B cell (primary cell): ENCODE measurements at regions not wholly inside any gene's neighbourhood (a gene's known extent, or its start where the extent isn't known, plus 50 kb on each side); places are given as distances from the start of the nearest gene placed in this dataset.

ENCODE experiments used
- ATAC-seq: fragments of 200-7000 bp; cut with Tn5 transposase; one replicate; pipeline ENCODE4 v1.10.0; 2021; ENCODE audit warnings: low read depth, mild to moderate bottlenecking, moderate number of reproducible peaks, moderate library complexity
- CTCF ChIA-PET: fragments of 350-600 bp; sonication (Branson Sonifier 250); formaldehyde crosslinking; loops from one replicate; lab custom pipeline; 2021; ENCODE audit warnings: antibody characterized with exemption, inconsistent platforms; lab: Charles Lee
- POLR2A ChIA-PET: fragments of 350-600 bp; sonication (Branson Sonifier 250); formaldehyde crosslinking; loops from one replicate; lab custom pipeline; 2021; ENCODE audit warnings: antibody characterized with exemption; lab: Charles Lee
- DNase-seq: peaks from one replicate; pipeline ENCODE4 v3.0.0; 2013
- H2AFZ ChIP-seq: 2 replicates; pipeline ENCODE4 v1.6.1; 2012; ENCODE audit warnings: mild to moderate bottlenecking, low read depth, low read length; ENCODE audit not compliant: insufficient read depth, poor library complexity, severe bottlenecking
- H3K27ac ChIP-seq, 2 donors: 1 replicate in 1 of 2; 2 replicates in 1 of 2; pipeline ENCODE4 v1.5.1; 2012 to 2013; ENCODE audit warnings: low read length in 2 of 2, mild to moderate bottlenecking in 2 of 2, moderate library complexity in 1 of 2
- H3K27me3 ChIP-seq, 4 experiments: fragments of 200-600 bp in 1 of 4; sonication (generic) in 1 of 4; replicated peaks in 1 of 4; 1 replicate in 2 of 4; 2 replicates in 2 of 4; pipeline versions ENCODE4 v1.6.1 to v1.7.0; 2013 to 2016; ENCODE audit warnings: low read length in 3 of 4, mild to moderate bottlenecking in 2 of 4, mixed read lengths in 1 of 4, moderate library complexity in 1 of 4; ENCODE audit not compliant: insufficient read depth in 4 of 4, control insufficient read depth in 3 of 4; ENCODE audit errors: control extremely low read depth in 1 of 4
- H3K36me3 ChIP-seq, 2 experiments: replicated peaks in 1 of 2; 1 replicate in 1 of 2; 2 replicates in 1 of 2; pipeline versions ENCODE4 v1.6.1 to v1.7.1; 2013; ENCODE audit warnings: low read length in 1 of 2; ENCODE audit not compliant: insufficient read depth in 2 of 2, control insufficient read depth in 1 of 2; ENCODE audit errors: control extremely low read depth in 1 of 2, extremely low read depth in 1 of 2
- H3K4me1 ChIP-seq, 2 donors: fragments of 200-600 bp in 1 of 2; sonication (generic) in 1 of 2; 1 replicate in 1 of 2; 2 replicates in 1 of 2; pipeline versions ENCODE4 v1.5.1 to v1.6.1; 2013 to 2017; ENCODE audit warnings: low read length in 2 of 2; ENCODE audit not compliant: control insufficient read depth in 2 of 2, insufficient read depth in 2 of 2
- H3K4me2 ChIP-seq: replicated peaks from 2 replicates; pipeline ENCODE3; 2012; ENCODE audit warnings: mild to moderate bottlenecking, low read depth, low read length; ENCODE audit not compliant: poor library complexity, severe bottlenecking
- H3K4me3 ChIP-seq, 5 experiments: fragments of 200-600 bp in 1 of 5; sonication (generic) in 1 of 5; 1 replicate in 3 of 5; 2 replicates in 2 of 5; pipeline versions ENCODE4 v1.5.1 to v1.7.0; 2011 to 2016; ENCODE audit warnings: low read length in 4 of 5, mild to moderate bottlenecking in 4 of 5, low read depth in 2 of 5, control low read depth in 1 of 5, moderate library complexity in 1 of 5; ENCODE audit not compliant: insufficient read depth in 1 of 5; ENCODE audit errors: control extremely low read depth in 1 of 5, extremely low read depth in 1 of 5
- H3K79me2 ChIP-seq: fragments of 200-600 bp; sonication (generic); one replicate; pipeline ENCODE4 v1.6.0; 2016; ENCODE audit warnings: low read length; ENCODE audit not compliant: control insufficient read depth, insufficient read depth
- H3K9ac ChIP-seq: fragments of 200-600 bp; sonication (generic); 2 replicates; pipeline ENCODE4 v1.6.1; 2017; ENCODE audit warnings: mild to moderate bottlenecking, low read length, moderate library complexity
- H3K9me3 ChIP-seq, 3 donors: one replicate each; pipeline versions ENCODE4 v1.6.1 to v1.7.1; 2013; ENCODE audit warnings: low read length in 2 of 3; ENCODE audit not compliant: control insufficient read depth in 2 of 3, insufficient read depth in 1 of 3; ENCODE audit errors: control extremely low read depth in 1 of 3
- H4K20me1 ChIP-seq: 2 replicates; pipeline ENCODE4 v1.6.0; 2012; ENCODE audit warnings: mild to moderate bottlenecking, low read length; ENCODE audit not compliant: insufficient read depth, control insufficient read depth, poor library complexity, severe bottlenecking
- H3K27ac Mint-ChIP-seq: one replicate; pipeline ENCODE4 v1.8.0; 2021; ENCODE audit warnings: mixed read lengths
- H3K27me3 Mint-ChIP-seq: one replicate; pipeline ENCODE4 v1.8.0; 2021; ENCODE audit warnings: mixed read lengths
- H3K4me1 Mint-ChIP-seq: one replicate; pipeline ENCODE4 v1.8.0; 2021; ENCODE audit warnings: mixed read lengths
- H3K4me3 Mint-ChIP-seq: one replicate; pipeline ENCODE4 v1.8.0; 2021; ENCODE audit warnings: mixed read lengths
- H3K9me3 Mint-ChIP-seq: one replicate; pipeline ENCODE4 v1.8.0; 2022; ENCODE audit warnings: mixed read lengths; ENCODE audit not compliant: insufficient read depth
- EZH2 ChIP-seq: IDR thresholded peaks from 2 replicates; pipeline ENCODE4 v1.6.1; 2012; ENCODE audit warnings: borderline replicate concordance, low read depth, mild to moderate bottlenecking, moderate library complexity, low read length; ENCODE audit not compliant: insufficient read depth, poor library complexity, severe bottlenecking
- WGBS: methylation state at CpG from one replicate; pipeline ENCODE4 v1.1.5; 2013; ENCODE audit warnings: missing lambda C conversion rate; ENCODE audit not compliant: insufficient coverage; 5-methylcytosine and 5-hydroxymethylcytosine counted together
- intact Hi-C: fragments of 100-400 bp; cut with micrococcal nuclease; formaldehyde crosslinking; loops from one replicate; pipeline ENCODE4 v1.10.0; 2022
- TF ChIP-seq, protein P1 (sequence below): fragments of 200-600 bp; IDR thresholded peaks from one replicate; pipeline ENCODE4 v1.8.0; 2022; ENCODE audit warnings: antibody characterized with exemption, mild to moderate bottlenecking

DNA sequence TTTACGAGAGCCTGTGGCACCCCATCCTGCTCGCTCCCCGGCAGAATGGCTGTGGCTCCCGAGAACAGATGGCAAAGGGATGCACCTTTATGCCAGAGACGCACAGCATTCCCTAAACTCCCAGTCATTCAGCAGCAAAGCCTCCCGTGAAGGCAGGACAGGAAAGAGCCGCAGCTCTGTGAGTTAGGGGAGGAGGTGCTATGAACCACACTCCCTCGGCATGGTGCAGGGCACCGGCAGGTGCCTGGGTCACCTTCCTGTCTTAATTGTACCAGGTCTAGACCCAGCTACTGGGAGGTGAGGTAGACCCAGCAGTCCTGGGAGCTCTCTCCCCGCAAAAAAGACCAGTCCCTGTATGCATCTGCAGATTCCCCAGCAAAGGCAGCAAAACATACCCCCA, 149.8 kb downstream of the TWIST2 start:
- Mint-ChIP-seq H3K4me3 (no peak overlapping the region), H3K27ac (no peak overlapping the region), H3K4me1 (no peaks in the 10 kb centered on the region), H3K9me3 (peaks cover 6% of the 10 kb centered on the region), H3K27me3 (peaks cover 3% of the 10 kb centered on the region)
- peaks cover 0 to 33% (median 3%) of the 10 kb centered on the region in 3 donors for H3K9me3 ChIP-seq
- intact Hi-C loops, result no loop called here
- H3K27ac ChIP-seq, result no peak overlapping the region
- H3K79me2 ChIP-seq, result no peaks in the 10 kb centered on the region
- H3K9ac ChIP-seq, result no peak overlapping the region
- no peaks in the 10 kb centered on the region for H4K20me1 ChIP-seq
- WGBS, result 87% methylated on average over 8 of the region's 10 CpGs
- TF ChIP-seq, protein P1, sequence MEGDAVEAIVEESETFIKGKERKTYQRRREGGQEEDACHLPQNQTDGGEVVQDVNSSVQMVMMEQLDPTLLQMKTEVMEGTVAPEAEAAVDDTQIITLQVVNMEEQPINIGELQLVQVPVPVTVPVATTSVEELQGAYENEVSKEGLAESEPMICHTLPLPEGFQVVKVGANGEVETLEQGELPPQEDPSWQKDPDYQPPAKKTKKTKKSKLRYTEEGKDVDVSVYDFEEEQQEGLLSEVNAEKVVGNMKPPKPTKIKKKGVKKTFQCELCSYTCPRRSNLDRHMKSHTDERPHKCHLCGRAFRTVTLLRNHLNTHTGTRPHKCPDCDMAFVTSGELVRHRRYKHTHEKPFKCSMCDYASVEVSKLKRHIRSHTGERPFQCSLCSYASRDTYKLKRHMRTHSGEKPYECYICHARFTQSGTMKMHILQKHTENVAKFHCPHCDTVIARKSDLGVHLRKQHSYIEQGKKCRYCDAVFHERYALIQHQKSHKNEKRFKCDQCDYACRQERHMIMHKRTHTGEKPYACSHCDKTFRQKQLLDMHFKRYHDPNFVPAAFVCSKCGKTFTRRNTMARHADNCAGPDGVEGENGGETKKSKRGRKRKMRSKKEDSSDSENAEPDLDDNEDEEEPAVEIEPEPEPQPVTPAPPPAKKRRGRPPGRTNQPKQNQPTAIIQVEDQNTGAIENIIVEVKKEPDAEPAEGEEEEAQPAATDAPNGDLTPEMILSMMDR, result no peak
- TF ChIP-seq EZH2, result no peak
- no peak overlapping the region for H3K4me3 ChIP-seq
- no peaks in the 10 kb centered on the region for H3K4me1 ChIP-seq
- ChIA-PET POLR2A (no interaction called here), CTCF (no interaction called here)
- H3K27me3 ChIP-seq, result peaks cover 0 to 3% (median 0%) of the 10 kb centered on the region in 4 experiments
- DNase-seq (no peak), ATAC-seq (no peak)
- H3K4me2 ChIP-seq, result no peak overlapping the region
- H2AFZ ChIP-seq, result no peak overlapping the region
- H3K36me3 ChIP-seq, result no peaks in the 10 kb centered on the region
